IMR-90 (cell line): ENCODE measurements at regions not wholly inside any gene's neighbourhood (a gene's known extent, or its start where the extent isn't known, plus 50 kb on each side); places are given as distances from the start of the nearest gene placed in this dataset.

Experiments used
- ATAC-seq: fragments of 200-7000 bp; cut with Tn5 transposase; 2 replicates; pipeline ENCODE4 v1.9.1; 2020; ENCODE audit warnings: low read depth, mild to moderate bottlenecking, moderate library complexity
- BruUV-seq: library from RNA; stranded (reverse); fragments of 400-500 nt; replicated peaks from 2 replicates; lab custom pipeline; 2021; lab: Mats Ljungman, UMichigan
- CTCF ChIA-PET: fragments of 300-600 bp; formaldehyde crosslinking; extraction: SDS; loops from one replicate; lab custom pipeline; 2021; ENCODE audit warnings: antibody characterized with exemption; lab: Yijun Ruan, JAX
- POLR2A ChIA-PET: fragments of 300-600 bp; sonication (Branson Sonifier 250); formaldehyde crosslinking; loops from one replicate; lab custom pipeline; 2022; ENCODE audit warnings: antibody characterized with exemption; ENCODE audit not compliant: unreplicated experiment; lab: Charles Lee
- DNase-seq: peaks from one replicate; pipeline ENCODE4 v3.0.0; 2013
- H2AFZ ChIP-seq: replicated peaks from 2 replicates; pipeline ENCODE3; 2013; ENCODE audit warnings: low read length, mild to moderate bottlenecking; ENCODE audit not compliant: poor library complexity
- H2AK5ac ChIP-seq: 2 replicates; pipeline ENCODE4 v1.6.1; 2013; ENCODE audit warnings: low read depth, low read length, inconsistent platforms
- H2AK9ac ChIP-seq: replicated peaks from 2 replicates; pipeline ENCODE3; 2013; ENCODE audit warnings: mild to moderate bottlenecking, low read depth, low read length, moderate library complexity; ENCODE audit not compliant: poor library complexity
- H2BK120ac ChIP-seq: 2 replicates; pipeline ENCODE4 v1.6.1; 2013; ENCODE audit warnings: low read depth, low read length, inconsistent platforms
- H2BK15ac ChIP-seq: 3 replicates; pipeline ENCODE4 v1.6.1; 2013; ENCODE audit warnings: low read depth, low read length, inconsistent platforms
- H2BK20ac ChIP-seq: 2 replicates; pipeline ENCODE4 v1.6.1; 2013; ENCODE audit warnings: low read depth, mild to moderate bottlenecking, inconsistent platforms, low read length, moderate library complexity
- H2BK5ac ChIP-seq: 2 replicates; pipeline ENCODE4 v1.6.1; 2013; ENCODE audit warnings: mild to moderate bottlenecking, low read depth, low read length, inconsistent platforms; ENCODE audit not compliant: poor library complexity, severe bottlenecking
- H3K14ac ChIP-seq: replicated peaks from 2 replicates; pipeline ENCODE4 v1.6.1; 2013; ENCODE audit warnings: low read depth, low read length, inconsistent platforms
- H3K18ac ChIP-seq: 2 replicates; pipeline ENCODE4 v1.6.1; 2013; ENCODE audit warnings: low read depth, low read length, control low read depth
- H3K23ac ChIP-seq: 2 replicates; pipeline ENCODE4 v1.6.1; 2013; ENCODE audit warnings: low read depth, low read length, inconsistent platforms
- H3K27ac ChIP-seq: 2 replicates; pipeline ENCODE4 v1.5.1; 2013; ENCODE audit warnings: mild to moderate bottlenecking, control low read depth, low read length; ENCODE audit not compliant: insufficient read depth
- H3K27me3 ChIP-seq: 2 replicates; pipeline ENCODE4 v1.6.1; 2013; ENCODE audit warnings: low read length; ENCODE audit not compliant: control insufficient read depth, insufficient read depth
- H3K36me3 ChIP-seq: 2 replicates; pipeline ENCODE4 v1.6.1; 2013; ENCODE audit warnings: low read length, mixed read lengths; ENCODE audit not compliant: control insufficient read depth, insufficient read depth
- H3K4ac ChIP-seq: 2 replicates; pipeline ENCODE4 v1.6.1; 2013; ENCODE audit warnings: low read depth, low read length, inconsistent platforms
- H3K4me1 ChIP-seq: 2 replicates; pipeline ENCODE4 v1.6.1; 2013; ENCODE audit warnings: low read length, mixed read lengths; ENCODE audit not compliant: control insufficient read depth, insufficient read depth
- H3K4me2 ChIP-seq: 2 replicates; pipeline ENCODE4 v1.6.1; 2013; ENCODE audit warnings: low read depth, mild to moderate bottlenecking, control low read depth, low read length, moderate library complexity
- H3K4me3 ChIP-seq: 2 replicates; pipeline ENCODE4 v1.5.1; 2013; ENCODE audit warnings: low read depth, mild to moderate bottlenecking, control low read depth, low read length, moderate library complexity; ENCODE audit not compliant: insufficient read depth
- H3K56ac ChIP-seq: 2 replicates; pipeline ENCODE4 v1.6.1; 2013; ENCODE audit warnings: low read length, inconsistent platforms; ENCODE audit not compliant: insufficient read depth; ENCODE audit errors: extremely low read depth
- H3K79me1 ChIP-seq, 2 experiments: 2 replicates each; pipeline ENCODE4 v1.6.1; 2013; ENCODE audit warnings: low read length in 2 of 2, inconsistent platforms in 1 of 2, low read depth in 1 of 2
- H3K9ac ChIP-seq: 2 replicates; pipeline ENCODE4 v1.6.1; 2013; ENCODE audit warnings: low read depth, low read length, control low read depth
- H3K9me1 ChIP-seq: 2 replicates; pipeline ENCODE4 v1.6.1; 2013; ENCODE audit warnings: low read length, inconsistent platforms; ENCODE audit not compliant: insufficient read depth
- H3K9me3 ChIP-seq: 2 replicates; pipeline ENCODE4 v1.6.1; 2013; ENCODE audit warnings: low read length; ENCODE audit not compliant: control insufficient read depth, insufficient read depth
- H4K20me1 ChIP-seq: 2 replicates; pipeline ENCODE4 v1.6.1; 2013; ENCODE audit warnings: low read length, inconsistent platforms; ENCODE audit not compliant: insufficient read depth
- H4K5ac ChIP-seq: 2 replicates; pipeline ENCODE4 v1.6.1; 2013; ENCODE audit warnings: mild to moderate bottlenecking, low read depth, low read length, control low read depth
- H4K8ac ChIP-seq, 2 experiments: 2 replicates each; pipeline ENCODE4 v1.6.1; 2013; ENCODE audit warnings: low read depth in 2 of 2, low read length in 2 of 2, control low read depth in 1 of 2, inconsistent platforms in 1 of 2
- H4K91ac ChIP-seq: 2 replicates; pipeline ENCODE4 v1.6.1; 2013; ENCODE audit warnings: low read depth, low read length, inconsistent platforms; ENCODE audit not compliant: insufficient read depth
- BHLHE40 ChIP-seq: fragments of 150-350 bp; IDR thresholded peaks from 2 replicates; pipeline ENCODE4 v1.6.1; 2016; ENCODE audit warnings: mild to moderate bottlenecking, low read depth, low read length
- CEBPB ChIP-seq: IDR thresholded peaks from 2 replicates; pipeline ENCODE4 v1.6.1; 2012; ENCODE audit warnings: low read depth, low read length, improper control_type of control experiment
- CHD1 ChIP-seq: IDR thresholded peaks from 2 replicates; pipeline ENCODE4 v1.6.1; 2012; ENCODE audit warnings: low read depth, low read length, improper control_type of control experiment
- FOS ChIP-seq: fragments of 150-350 bp; IDR thresholded peaks from 2 replicates; pipeline ENCODE4 v1.6.1; 2016; ENCODE audit warnings: low read depth, low read length
- MAFK ChIP-seq: IDR thresholded peaks from 2 replicates; pipeline ENCODE4 v1.6.1; 2012; ENCODE audit warnings: low read depth, low read length, improper control_type of control experiment
- MAZ ChIP-seq: IDR thresholded peaks from 2 replicates; pipeline ENCODE4 v1.6.1; 2012; ENCODE audit warnings: low read depth, mild to moderate bottlenecking, low read length, improper control_type of control experiment, moderate library complexity, borderline replicate concordance
- MXI1 ChIP-seq: IDR thresholded peaks from 2 replicates; pipeline ENCODE4 v1.6.1; 2012; ENCODE audit warnings: low read depth, mild to moderate bottlenecking, low read length, moderate library complexity, borderline replicate concordance
- NFE2L2 ChIP-seq: fragments of 150-350 bp; IDR thresholded peaks from 2 replicates; pipeline ENCODE4 v1.6.1; 2016; ENCODE audit warnings: low read depth, mild to moderate bottlenecking, low read length
- POLR2A ChIP-seq: IDR thresholded peaks from 2 replicates; pipeline ENCODE4 v1.6.1; 2012; ENCODE audit warnings: mild to moderate bottlenecking, low read depth, low read length
- RAD21 ChIP-seq: IDR thresholded peaks from 2 replicates; pipeline ENCODE4 v1.6.1; 2012; ENCODE audit warnings: low read length, improper control_type of control experiment
- RCOR1 ChIP-seq: IDR thresholded peaks from 2 replicates; pipeline ENCODE4 v1.6.1; 2012; ENCODE audit warnings: mild to moderate bottlenecking, low read length, improper control_type of control experiment; ENCODE audit not compliant: insufficient replicate concordance
- RFX5 ChIP-seq: IDR thresholded peaks from 2 replicates; pipeline ENCODE4 v1.8.0; 2012; ENCODE audit warnings: low read depth, mild to moderate bottlenecking, low read length, moderate library complexity
- SMC3 ChIP-seq: fragments of 150-350 bp; IDR thresholded peaks from 2 replicates; pipeline ENCODE4 v1.6.1; 2016; ENCODE audit warnings: low read depth, mild to moderate bottlenecking, antibody characterized with exemption, low read length, moderate library complexity
- USF2 ChIP-seq: fragments of 150-350 bp; IDR thresholded peaks from 2 replicates; pipeline ENCODE4 v1.6.1; 2017; ENCODE audit warnings: mild to moderate bottlenecking, antibody characterized with exemption, low read length, low read depth
- WGBS, 2 experiments: methylation state at CpG; one replicate each; pipeline versions ENCODE4 v1.1.5 to v1.1.7; 2013; ENCODE audit warnings: missing lambda C conversion rate in 2 of 2; ENCODE audit not compliant: insufficient read length in 1 of 2; ENCODE audit errors: extremely low coverage in 2 of 2; 5-methylcytosine and 5-hydroxymethylcytosine counted together
- dilution Hi-C: fragments of 300-500 bp; cut with HindIII; formaldehyde crosslinking; loops from one replicate; pipeline ENCODE4 v1.14.3; 2018; ENCODE audit warnings: low sequenced_read_pairs; ENCODE audit not compliant: unreplicated experiment
- in situ Hi-C: fragments of 300-500 bp; cut with MboI; formaldehyde crosslinking; loops from 3 replicates; pipeline ENCODE4 v1.14.3; 2019; ENCODE audit warnings: low sequenced_read_pairs, inconsistent platforms, mixed read lengths
- intact Hi-C: fragments of 100-400 bp; cut with micrococcal nuclease; formaldehyde crosslinking; loops from 2 replicates; pipeline ENCODE4 v1.10.0; 2022
- TF ChIP-seq, protein P1 (sequence below): conservative IDR thresholded peaks from 2 replicates; pipeline ENCODE4 v1.5.1; 2012; ENCODE audit warnings: mild to moderate bottlenecking, low read depth, low read length, improper control_type of control experiment
- TF ChIP-seq, protein P2 (sequence below): fragments of 150-350 bp; IDR thresholded peaks from 2 replicates; pipeline ENCODE4 v1.6.1; 2016; ENCODE audit warnings: low read depth, mild to moderate bottlenecking, low read length, moderate library complexity, borderline replicate concordance

GRCh38 chr6:139721954-139722353 lies 347.5 kb upstream of the CITED2 start:
- WGBS, 2 experiments = no CpG with 5 or more reads among the region's 3 CpGs
- no TSS peak for BruUV-seq
- Histone ChIP-seq H4K20me1 (no peaks in the 10 kb centered on the region), H3K79me1 (no peaks in the 10 kb centered on the region), H3K4me3 (no peak overlapping the region), H2BK20ac (no peak overlapping the region; the same call in 1 of the 2 replicates), H2BK15ac (no peak overlapping the region), H3K4me2 (no peak overlapping the region), H4K91ac (no peak overlapping the region), H2AK9ac (no peak overlapping the region), H3K23ac (no peak overlapping the region), H3K36me3 (no peaks in the 10 kb centered on the region), H2BK5ac (no peak overlapping the region), H3K9me3 (no peaks in the 10 kb centered on the region), H3K4me1 (no peaks in the 10 kb centered on the region), H3K14ac (no peak overlapping the region), H3K9ac (no peak overlapping the region), H2BK120ac (no peak overlapping the region), H3K27me3 (no peaks in the 10 kb centered on the region), H4K8ac (no peak overlapping the region), H3K56ac (no peak overlapping the region), H4K5ac (no peak overlapping the region), H2AFZ (no peak overlapping the region), H2AK5ac (no peak overlapping the region), H3K9me1 (no peaks in the 10 kb centered on the region), H3K4ac (no peak overlapping the region), H3K18ac (no peak overlapping the region), H3K27ac (no peak overlapping the region)
- ChIA-PET POLR2A (no interaction called here), CTCF (no interaction called here)
- intact Hi-C loops (no loop called here), dilution Hi-C loops (no loop called here), in situ Hi-C loops (no loop called here)
- ATAC-seq = no peak
- TF ChIP-seq MAFK (no peak), CHD1 (no peak), RAD21 (no peak), MXI1 (no peak), SMC3 (no peak), POLR2A (no peak), NFE2L2 (no peak), RCOR1 (no peak), BHLHE40 (no peak), RFX5 (no peak), FOS (no peak), MAZ (no peak), CEBPB (no peak), USF2 (no peak)
- TF ChIP-seq, protein P1, sequence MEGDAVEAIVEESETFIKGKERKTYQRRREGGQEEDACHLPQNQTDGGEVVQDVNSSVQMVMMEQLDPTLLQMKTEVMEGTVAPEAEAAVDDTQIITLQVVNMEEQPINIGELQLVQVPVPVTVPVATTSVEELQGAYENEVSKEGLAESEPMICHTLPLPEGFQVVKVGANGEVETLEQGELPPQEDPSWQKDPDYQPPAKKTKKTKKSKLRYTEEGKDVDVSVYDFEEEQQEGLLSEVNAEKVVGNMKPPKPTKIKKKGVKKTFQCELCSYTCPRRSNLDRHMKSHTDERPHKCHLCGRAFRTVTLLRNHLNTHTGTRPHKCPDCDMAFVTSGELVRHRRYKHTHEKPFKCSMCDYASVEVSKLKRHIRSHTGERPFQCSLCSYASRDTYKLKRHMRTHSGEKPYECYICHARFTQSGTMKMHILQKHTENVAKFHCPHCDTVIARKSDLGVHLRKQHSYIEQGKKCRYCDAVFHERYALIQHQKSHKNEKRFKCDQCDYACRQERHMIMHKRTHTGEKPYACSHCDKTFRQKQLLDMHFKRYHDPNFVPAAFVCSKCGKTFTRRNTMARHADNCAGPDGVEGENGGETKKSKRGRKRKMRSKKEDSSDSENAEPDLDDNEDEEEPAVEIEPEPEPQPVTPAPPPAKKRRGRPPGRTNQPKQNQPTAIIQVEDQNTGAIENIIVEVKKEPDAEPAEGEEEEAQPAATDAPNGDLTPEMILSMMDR = no peak
- TF ChIP-seq, protein P2, sequence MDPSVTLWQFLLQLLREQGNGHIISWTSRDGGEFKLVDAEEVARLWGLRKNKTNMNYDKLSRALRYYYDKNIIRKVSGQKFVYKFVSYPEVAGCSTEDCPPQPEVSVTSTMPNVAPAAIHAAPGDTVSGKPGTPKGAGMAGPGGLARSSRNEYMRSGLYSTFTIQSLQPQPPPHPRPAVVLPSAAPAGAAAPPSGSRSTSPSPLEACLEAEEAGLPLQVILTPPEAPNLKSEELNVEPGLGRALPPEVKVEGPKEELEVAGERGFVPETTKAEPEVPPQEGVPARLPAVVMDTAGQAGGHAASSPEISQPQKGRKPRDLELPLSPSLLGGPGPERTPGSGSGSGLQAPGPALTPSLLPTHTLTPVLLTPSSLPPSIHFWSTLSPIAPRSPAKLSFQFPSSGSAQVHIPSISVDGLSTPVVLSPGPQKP = no peak
- no peak for DNase-seq
